AG09309 (cell line): ENCODE measurements at regions not wholly inside any gene's neighbourhood (a gene's known extent, or its start where the extent isn't known, plus 50 kb on each side); places are given as distances from the start of the nearest gene placed in this dataset.

Experiments used
- DNase-seq: peaks from one replicate; pipeline ENCODE4 v3.0.0-alpha.2; 2010; ENCODE audit warnings: low read depth
- H3K4me3 ChIP-seq: 2 replicates; pipeline ENCODE4 v1.5.1; 2011; ENCODE audit warnings: mild to moderate bottlenecking, low read depth, low read length, moderate library complexity; ENCODE audit not compliant: control insufficient read depth
- CTCF ChIP-seq: IDR thresholded peaks from 2 replicates; pipeline ENCODE4 v1.5.1; 2011; ENCODE audit warnings: mild to moderate bottlenecking, low read depth, low read length, inconsistent platforms; ENCODE audit not compliant: insufficient read depth, control insufficient read depth; ENCODE audit errors: missing control alignments

GRCh38 chr7:51471210-51471980 lies 154.8 kb upstream of the COBL start:
- no peak for DNase-seq
- no peak overlapping the region for H3K4me3 ChIP-seq
- TF ChIP-seq CTCF = no peak

GRCh38 chr7:51467384-51468017 lies 150.9 kb upstream of the COBL start:
- no peak overlapping the region for H3K4me3 ChIP-seq
- DNase-seq = no peak
- no peak for TF ChIP-seq CTCF

- TF ChIP-seq CTCF = no peak
- H3K4me3 ChIP-seq = no peak overlapping the region
- DNase-seq = no peak
Measured at GRCh38 chr7:51459809-51460208, 143.2 kb upstream of the COBL start.

- no peak for DNase-seq
- H3K4me3 ChIP-seq = no peak overlapping the region
- no peak for TF ChIP-seq CTCF
Measured at GRCh38 chr7:51458693-51459092, 142.1 kb upstream of the COBL start.

GRCh38 chr7:51457079-51457478 lies 140.5 kb upstream of the COBL start:
- TF ChIP-seq CTCF = no peak
- DNase-seq = no peak
- no peak overlapping the region for H3K4me3 ChIP-seq

GRCh38 chr7:51456431-51457060 lies 139.9 kb upstream of the COBL start:
- DNase-seq = no peak
- no peak overlapping the region for H3K4me3 ChIP-seq
- no peak for TF ChIP-seq CTCF
